Loucy (cell line): ENCODE measurements at regions not wholly inside any gene's neighbourhood (a gene's known extent, or its start where the extent isn't known, plus 50 kb on each side); places are given as distances from the start of the nearest gene placed in this dataset.
A peak's percentile ranks its signal among the peaks of the same experiment; 100 is the strongest.

ENCODE experiments used
- H2AFZ ChIP-seq: fragments of 200-600 bp; sonication (generic); 2 replicates; pipeline ENCODE4 v1.6.0; 2016; ENCODE audit warnings: antibody characterized with exemption, mild to moderate bottlenecking, low read length, moderate library complexity
- H3F3A ChIP-seq: fragments of 200-600 bp; 2 replicates; pipeline ENCODE4 v1.6.0; 2016; ENCODE audit warnings: antibody characterized with exemption, low read depth, mild to moderate bottlenecking
- H3K27me3 ChIP-seq: fragments of 200-600 bp; sonication (generic); 2 replicates; pipeline ENCODE4 v1.6.1; 2014; ENCODE audit warnings: low read length, mild to moderate bottlenecking; ENCODE audit not compliant: insufficient read depth, poor library complexity, severe bottlenecking
- H3K36me3 ChIP-seq: fragments of 200-600 bp; sonication (generic); 2 replicates; pipeline ENCODE4 v1.6.1; 2016; ENCODE audit warnings: low read length; ENCODE audit not compliant: insufficient read depth
- H3K4me1 ChIP-seq: fragments of 200-600 bp; sonication (generic); 2 replicates; pipeline ENCODE4 v1.5.1; 2014; ENCODE audit warnings: low read length, mild to moderate bottlenecking; ENCODE audit not compliant: insufficient read depth, poor library complexity, severe bottlenecking
- H3K4me2 ChIP-seq: fragments of 200-600 bp; sonication (generic); 2 replicates; pipeline ENCODE4 v1.6.0; 2014; ENCODE audit warnings: antibody characterized with exemption, low read length, low read depth, mild to moderate bottlenecking; ENCODE audit not compliant: poor library complexity, severe bottlenecking
- H3K4me3 ChIP-seq: fragments of 200-600 bp; sonication (generic); 2 replicates; pipeline ENCODE4 v1.5.1; 2014; ENCODE audit warnings: low read length, mild to moderate bottlenecking, mixed read lengths; ENCODE audit not compliant: poor library complexity, severe bottlenecking
- H3K79me2 ChIP-seq: fragments of 200-600 bp; sonication (generic); 2 replicates; pipeline ENCODE4 v1.6.1; 2014; ENCODE audit warnings: low read length; ENCODE audit not compliant: insufficient read depth
- H3K9ac ChIP-seq: fragments of 200-600 bp; sonication (generic); 2 replicates; pipeline ENCODE4 v1.6.0; 2014; ENCODE audit warnings: mild to moderate bottlenecking, low read depth, low read length, moderate library complexity; ENCODE audit not compliant: poor library complexity, severe bottlenecking
- H3K9me2 ChIP-seq: fragments of 200-600 bp; sonication (generic); replicated peaks from 2 replicates; pipeline ENCODE4 v1.6.1; 2016; ENCODE audit warnings: low read depth, low read length, mixed read lengths
- H3K9me3 ChIP-seq: fragments of 200-600 bp; sonication (generic); 2 replicates; pipeline ENCODE4 v1.6.1; 2014; ENCODE audit warnings: mild to moderate bottlenecking, antibody characterized with exemption, low read length, low read depth; ENCODE audit not compliant: insufficient read depth
- H4K20me1 ChIP-seq: fragments of 200-600 bp; sonication (generic); 2 replicates; pipeline ENCODE4 v1.6.0; 2014; ENCODE audit warnings: antibody characterized with exemption, low read length, mild to moderate bottlenecking; ENCODE audit not compliant: insufficient read depth, poor library complexity, severe bottlenecking
- EZH2phosphoT487 ChIP-seq: fragments of 200-600 bp; IDR thresholded peaks from 2 replicates; pipeline ENCODE4 v1.6.1; 2018; ENCODE audit warnings: antibody characterized with exemption, mild to moderate bottlenecking, moderate library complexity, borderline replicate concordance
- TF ChIP-seq, protein P1 (sequence below): fragments of 200-600 bp; sonication (generic); conservative IDR thresholded peaks from 2 replicates; pipeline ENCODE4 v1.5.1; 2014; ENCODE audit warnings: mild to moderate bottlenecking, antibody characterized with exemption, low read length

DNA sequence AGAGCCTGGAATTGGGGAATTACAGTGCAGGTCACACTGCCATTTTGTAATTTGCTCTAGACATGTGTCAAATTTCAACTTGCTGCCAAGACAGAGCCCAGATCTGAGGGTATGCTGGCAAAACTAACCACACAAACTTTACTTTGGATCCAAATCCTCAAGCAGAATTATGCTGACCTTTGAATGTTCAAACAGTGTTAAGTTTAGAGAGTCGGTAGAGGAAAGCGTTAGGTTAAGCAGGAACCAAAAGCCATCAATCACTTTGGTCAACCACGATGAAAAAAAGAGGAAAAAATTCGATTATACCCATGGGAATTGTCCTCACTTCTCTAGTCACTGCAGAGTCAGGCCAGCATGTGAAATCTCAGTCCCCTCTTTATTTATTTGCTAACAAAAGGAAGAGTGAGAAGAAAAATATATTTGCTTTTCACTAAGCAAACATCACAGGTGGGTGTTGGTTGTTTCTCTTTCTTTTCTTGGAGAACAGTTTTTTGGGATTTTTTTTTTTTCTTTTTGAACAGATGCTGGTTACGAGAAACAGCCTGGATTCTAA, 105.1 kb upstream of the ADGRF1 start:
- Histone ChIP-seq H3K79me2 (no peaks in the 10 kb centered on the region), H3K4me2 (peak overlapping the region; percentile 37), H4K20me1 (no peaks in the 10 kb centered on the region), H3K9me2 (no peaks in the 10 kb centered on the region), H2AFZ (no peak overlapping the region), H3K4me1 (peaks cover 18% of the 10 kb centered on the region), H3K9me3 (no peaks in the 10 kb centered on the region), H3K9ac (no peak overlapping the region), H3F3A (no peaks in the 10 kb centered on the region), H3K27me3 (no peaks in the 10 kb centered on the region), H3K36me3 (no peaks in the 10 kb centered on the region), H3K4me3 (no peak overlapping the region)
- TF ChIP-seq EZH2phosphoT487 = no peak
- TF ChIP-seq, protein P1, sequence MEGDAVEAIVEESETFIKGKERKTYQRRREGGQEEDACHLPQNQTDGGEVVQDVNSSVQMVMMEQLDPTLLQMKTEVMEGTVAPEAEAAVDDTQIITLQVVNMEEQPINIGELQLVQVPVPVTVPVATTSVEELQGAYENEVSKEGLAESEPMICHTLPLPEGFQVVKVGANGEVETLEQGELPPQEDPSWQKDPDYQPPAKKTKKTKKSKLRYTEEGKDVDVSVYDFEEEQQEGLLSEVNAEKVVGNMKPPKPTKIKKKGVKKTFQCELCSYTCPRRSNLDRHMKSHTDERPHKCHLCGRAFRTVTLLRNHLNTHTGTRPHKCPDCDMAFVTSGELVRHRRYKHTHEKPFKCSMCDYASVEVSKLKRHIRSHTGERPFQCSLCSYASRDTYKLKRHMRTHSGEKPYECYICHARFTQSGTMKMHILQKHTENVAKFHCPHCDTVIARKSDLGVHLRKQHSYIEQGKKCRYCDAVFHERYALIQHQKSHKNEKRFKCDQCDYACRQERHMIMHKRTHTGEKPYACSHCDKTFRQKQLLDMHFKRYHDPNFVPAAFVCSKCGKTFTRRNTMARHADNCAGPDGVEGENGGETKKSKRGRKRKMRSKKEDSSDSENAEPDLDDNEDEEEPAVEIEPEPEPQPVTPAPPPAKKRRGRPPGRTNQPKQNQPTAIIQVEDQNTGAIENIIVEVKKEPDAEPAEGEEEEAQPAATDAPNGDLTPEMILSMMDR = no peak

DNA sequence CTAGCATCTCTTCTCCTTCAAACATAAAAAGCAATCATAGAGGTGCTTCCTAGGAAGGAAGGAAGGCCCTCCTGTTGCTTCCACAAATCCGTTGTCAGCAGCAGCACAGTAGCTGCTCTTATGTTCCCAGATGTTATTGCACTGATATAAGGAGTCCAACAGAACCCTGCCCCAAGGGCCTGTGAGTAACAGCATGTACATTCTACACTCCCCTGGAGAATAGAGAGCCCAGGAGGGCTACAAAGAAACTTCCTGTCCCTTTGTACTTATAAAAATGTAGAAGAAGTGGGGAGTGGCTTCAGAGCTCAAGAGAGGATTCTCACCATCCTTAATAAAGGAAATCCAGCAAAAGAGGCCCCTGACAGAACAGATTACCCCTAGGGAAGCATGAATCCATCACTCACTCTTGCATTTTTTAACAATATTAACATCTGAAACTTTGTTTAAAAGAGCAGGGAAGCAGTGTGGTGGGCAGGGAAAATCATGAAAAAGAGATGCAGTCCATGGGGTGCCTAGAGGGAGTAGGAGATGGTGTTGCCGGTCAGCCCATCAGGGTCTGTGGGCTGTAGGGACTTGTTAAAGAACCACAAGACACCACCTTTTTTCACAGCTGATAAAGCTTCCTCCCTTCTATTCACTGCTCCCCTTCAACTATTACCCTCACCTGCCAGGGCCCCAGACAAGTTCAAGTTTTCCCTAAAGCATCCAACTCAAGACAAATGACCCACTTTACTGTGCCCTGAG, 104.5 kb upstream of the ADGRF1 start:
- Histone ChIP-seq H3K9me3 (no peaks in the 10 kb centered on the region), H3K4me2 (peak overlapping the region; percentile 37), H3K27me3 (no peaks in the 10 kb centered on the region), H3F3A (no peaks in the 10 kb centered on the region), H3K36me3 (no peaks in the 10 kb centered on the region), H3K9me2 (no peaks in the 10 kb centered on the region), H3K4me1 (peaks cover 18% of the 10 kb centered on the region), H3K4me3 (peak overlapping the region; percentile 7), H3K9ac (peak overlapping the region; percentile 8), H2AFZ (peak overlapping the region; percentile 78), H4K20me1 (no peaks in the 10 kb centered on the region), H3K79me2 (no peaks in the 10 kb centered on the region)
- TF ChIP-seq, protein P1 = no peak
- TF ChIP-seq EZH2phosphoT487 = no peak

DNA sequence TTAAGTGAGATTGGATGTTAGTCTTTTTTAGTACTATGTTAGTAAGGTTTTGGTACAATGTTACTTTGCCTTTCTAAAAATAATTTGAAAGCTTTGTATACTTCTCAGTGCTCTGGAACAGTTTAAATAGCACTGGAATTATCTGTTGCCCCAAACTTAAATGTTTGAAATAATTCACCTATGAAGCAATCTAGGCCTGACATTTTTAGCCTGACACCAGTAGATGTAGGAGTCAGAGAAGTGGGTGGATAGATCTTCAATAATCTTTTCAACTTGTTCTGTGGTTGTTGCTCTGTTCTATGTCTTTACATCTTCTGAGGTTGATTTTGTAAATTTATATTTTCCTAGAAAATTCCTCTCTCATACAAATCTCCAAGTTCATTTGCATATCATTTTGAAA, 103.1 kb upstream of the ADGRF1 start:
- TF ChIP-seq, protein P1 = no peak
- TF ChIP-seq EZH2phosphoT487 = no peak
- Histone ChIP-seq H3K36me3 (no peaks in the 10 kb centered on the region), H4K20me1 (no peaks in the 10 kb centered on the region), H3K4me2 (no peak overlapping the region), H3K9me3 (no peaks in the 10 kb centered on the region), H3K4me1 (peaks cover 18% of the 10 kb centered on the region), H3K4me3 (no peak overlapping the region), H3F3A (no peaks in the 10 kb centered on the region), H2AFZ (no peak overlapping the region), H3K9ac (no peak overlapping the region), H3K27me3 (no peaks in the 10 kb centered on the region), H3K9me2 (no peaks in the 10 kb centered on the region), H3K79me2 (no peaks in the 10 kb centered on the region)
